GM23338 (cell line): ENCODE measurements at regions not wholly inside any gene's neighbourhood (a gene's known extent, or its start where the extent isn't known, plus 50 kb on each side); places are given as distances from the start of the nearest gene placed in this dataset.

Source experiments
- ATAC-seq: fragments of 200-7000 bp; cut with Tn5 transposase; 3 replicates; pipeline ENCODE4 v1.9.1; 2020
- DNase-seq: peaks from one replicate; pipeline ENCODE4 v3.0.0-alpha.2; 2015; ENCODE audit warnings: low spot score
- H2AFZ ChIP-seq: fragments of 200-600 bp; sonication (generic); 2 replicates; pipeline ENCODE4 v1.8.0; 2016; ENCODE audit warnings: antibody characterized with exemption, mild to moderate bottlenecking, moderate library complexity
- H3F3A ChIP-seq: fragments of 200-600 bp; sonication (generic); replicated peaks from 2 replicates; pipeline ENCODE4 v1.8.0; 2017; ENCODE audit warnings: antibody characterized with exemption, mixed run types, low read depth
- H3K27ac ChIP-seq: fragments of 200-600 bp; sonication (generic); 2 replicates; pipeline ENCODE4 v1.6.1; 2016; ENCODE audit warnings: low read depth
- H3K27me3 ChIP-seq: fragments of 200-600 bp; sonication (generic); 2 replicates; pipeline ENCODE4 v1.8.0; 2016; ENCODE audit warnings: mild to moderate bottlenecking, mixed run types, moderate library complexity; ENCODE audit not compliant: insufficient read depth
- H3K36me3 ChIP-seq: fragments of 200-600 bp; sonication (generic); 2 replicates; pipeline ENCODE4 v1.8.0; 2016; ENCODE audit warnings: mild to moderate bottlenecking; ENCODE audit not compliant: insufficient read depth
- H3K4me1 ChIP-seq: fragments of 200-600 bp; sonication (generic); 2 replicates; pipeline ENCODE4 v1.8.0; 2016; ENCODE audit warnings: mild to moderate bottlenecking, moderate library complexity; ENCODE audit not compliant: insufficient read depth
- H3K4me2 ChIP-seq: fragments of 200-600 bp; sonication (generic); 2 replicates; pipeline ENCODE4 v1.7.1; 2017; ENCODE audit warnings: mixed run types
- H3K4me3 ChIP-seq: fragments of 200-600 bp; sonication (generic); 2 replicates; pipeline ENCODE4 v1.6.1; 2016; ENCODE audit warnings: mixed run types
- H3K79me2 ChIP-seq: fragments of 200-600 bp; sonication (generic); replicated peaks from 2 replicates; pipeline ENCODE4 v1.8.0; 2017; ENCODE audit warnings: mild to moderate bottlenecking; ENCODE audit not compliant: insufficient read depth
- H3K9me2 ChIP-seq: fragments of 200-600 bp; sonication (generic); 2 replicates; pipeline ENCODE4 v1.8.0; 2017; ENCODE audit not compliant: insufficient read depth
- H4K20me1 ChIP-seq: fragments of 200-600 bp; sonication (generic); replicated peaks from 2 replicates; pipeline ENCODE4 v1.8.0; 2017; ENCODE audit warnings: mild to moderate bottlenecking; ENCODE audit not compliant: insufficient read depth
- H3K27ac Mint-ChIP-seq: 2 replicates; pipeline ENCODE4 v1.8.0; 2020; ENCODE audit warnings: inconsistent platforms, mild to moderate bottlenecking, moderate library complexity, mixed read lengths
- H3K27me3 Mint-ChIP-seq: 3 replicates; pipeline ENCODE4 v1.8.0; 2022; ENCODE audit warnings: low read depth, mild to moderate bottlenecking, moderate library complexity, mixed read lengths, inconsistent platforms; ENCODE audit not compliant: insufficient read depth, poor library complexity
- H3K36me3 Mint-ChIP-seq: 3 replicates; pipeline ENCODE4 v1.8.0; 2021; ENCODE audit warnings: low read depth, mild to moderate bottlenecking, inconsistent platforms, moderate library complexity, mixed read lengths
- H3K4me1 Mint-ChIP-seq: 3 replicates; pipeline ENCODE4 v1.8.0; 2020; ENCODE audit warnings: mild to moderate bottlenecking, inconsistent platforms, mixed read lengths
- H3K4me3 Mint-ChIP-seq: 3 replicates; pipeline ENCODE4 v1.8.0; 2021; ENCODE audit warnings: moderate library complexity, mild to moderate bottlenecking, inconsistent platforms, mixed read lengths
- H3K9me3 Mint-ChIP-seq: 3 replicates; pipeline ENCODE4 v1.8.0; 2020; ENCODE audit warnings: moderate library complexity, mild to moderate bottlenecking, inconsistent platforms, mixed read lengths
- CREB1 ChIP-seq: fragments of 250-450 bp; sonication (Bioruptor Pico); IDR thresholded peaks from 2 replicates; pipeline ENCODE4 v1.5.0; 2020; ENCODE audit warnings: low read depth, mild to moderate bottlenecking, moderate library complexity
- EZH2phosphoT487 ChIP-seq: fragments of 200-600 bp; sonication (generic); IDR thresholded peaks from one replicate; pipeline ENCODE4 v1.8.1; 2018; ENCODE audit warnings: antibody characterized with exemption; ENCODE audit not compliant: unreplicated experiment
- JUNB ChIP-seq: IDR thresholded peaks from one replicate; pipeline ENCODE4 v1.6.1; 2016; ENCODE audit warnings: antibody characterized with exemption; ENCODE audit not compliant: unreplicated experiment
- POLR2AphosphoS5 ChIP-seq: IDR thresholded peaks from 2 replicates; pipeline ENCODE4 v1.6.1; 2016; ENCODE audit warnings: antibody characterized with exemption, low read depth
- ZNF114 ChIP-seq: fragments of 250-450 bp; sonication (Bioruptor Pico); IDR thresholded peaks from 2 replicates; pipeline ENCODE4 v1.5.0; 2020; ENCODE audit warnings: mild to moderate bottlenecking, moderate library complexity
- ZNF331 ChIP-seq: fragments of 250-450 bp; sonication (Bioruptor Pico); IDR thresholded peaks from 2 replicates; pipeline ENCODE4 v1.5.0; 2020; ENCODE audit warnings: low read depth, mild to moderate bottlenecking, moderate library complexity
- TF ChIP-seq, protein P1 (sequence below), 2 experiments: fragments of 200-600 bp in 1 of 2; sonication (generic) in 1 of 2; conservative IDR thresholded peaks; 2 replicates each; pipeline versions ENCODE4 v1.5.1 to v1.6.1; 2016 to 2017; ENCODE audit warnings: antibody characterized with exemption in 2 of 2, low read depth in 2 of 2, mild to moderate bottlenecking in 2 of 2, moderate library complexity in 1 of 2
- TF ChIP-seq, protein P2 (sequence below): IDR thresholded peaks from 2 replicates; pipeline ENCODE4 v1.6.1; 2016; ENCODE audit warnings: antibody characterized with exemption
- TF ChIP-seq, protein P3 (sequence below): fragments of 250-450 bp; sonication (Bioruptor Pico); IDR thresholded peaks from 2 replicates; pipeline ENCODE4 v1.5.0; 2020; ENCODE audit warnings: mild to moderate bottlenecking, moderate library complexity

DNA sequence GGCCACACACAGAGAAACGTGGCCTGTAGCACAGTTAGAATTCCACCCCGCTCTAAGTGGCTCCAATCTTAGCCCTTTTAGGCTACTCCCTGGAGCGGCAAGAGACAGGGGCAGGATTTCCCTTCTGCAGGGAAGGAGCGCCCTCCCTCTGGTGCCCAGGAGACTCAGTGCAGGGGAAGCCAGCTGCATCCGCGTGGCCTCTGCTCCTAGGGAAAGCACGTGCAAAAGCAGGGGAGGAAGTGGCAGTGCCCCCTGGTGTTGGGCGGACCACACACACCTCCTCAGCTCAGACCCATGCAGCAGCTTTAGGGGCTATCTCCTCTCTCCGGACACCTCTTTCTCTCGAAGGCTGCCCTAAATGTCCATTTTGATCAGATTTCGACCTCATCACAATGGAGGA, 50.0 kb downstream of the SPRING1 start:
- ATAC-seq, result peak; percentile 98
- Mint-ChIP-seq H3K4me1 (peaks cover 3% of the 10 kb centered on the region), H3K27ac (no peak overlapping the region), H3K4me3 (no peak overlapping the region), H3K36me3 (no peaks in the 10 kb centered on the region; the same call in 2 of the 3 replicates), H3K9me3 (peaks cover 4% of the 10 kb centered on the region; the same call in 1 of the 3 replicates), H3K27me3 (peaks cover 9% of the 10 kb centered on the region)
- Histone ChIP-seq H3K79me2 (no peaks in the 10 kb centered on the region), H3K9me2 (no peaks in the 10 kb centered on the region), H3K36me3 (no peaks in the 10 kb centered on the region), H3K27me3 (peaks cover 2% of the 10 kb centered on the region; the same call in 1 of the 2 replicates), H4K20me1 (no peaks in the 10 kb centered on the region), H2AFZ (peak overlapping the region; percentile 89), H3K27ac (no peak overlapping the region), H3K4me1 (peaks cover 3% of the 10 kb centered on the region), H3K4me3 (no peak overlapping the region), H3F3A (no peaks in the 10 kb centered on the region), H3K4me2 (no peak overlapping the region)
- TF ChIP-seq, protein P1, sequence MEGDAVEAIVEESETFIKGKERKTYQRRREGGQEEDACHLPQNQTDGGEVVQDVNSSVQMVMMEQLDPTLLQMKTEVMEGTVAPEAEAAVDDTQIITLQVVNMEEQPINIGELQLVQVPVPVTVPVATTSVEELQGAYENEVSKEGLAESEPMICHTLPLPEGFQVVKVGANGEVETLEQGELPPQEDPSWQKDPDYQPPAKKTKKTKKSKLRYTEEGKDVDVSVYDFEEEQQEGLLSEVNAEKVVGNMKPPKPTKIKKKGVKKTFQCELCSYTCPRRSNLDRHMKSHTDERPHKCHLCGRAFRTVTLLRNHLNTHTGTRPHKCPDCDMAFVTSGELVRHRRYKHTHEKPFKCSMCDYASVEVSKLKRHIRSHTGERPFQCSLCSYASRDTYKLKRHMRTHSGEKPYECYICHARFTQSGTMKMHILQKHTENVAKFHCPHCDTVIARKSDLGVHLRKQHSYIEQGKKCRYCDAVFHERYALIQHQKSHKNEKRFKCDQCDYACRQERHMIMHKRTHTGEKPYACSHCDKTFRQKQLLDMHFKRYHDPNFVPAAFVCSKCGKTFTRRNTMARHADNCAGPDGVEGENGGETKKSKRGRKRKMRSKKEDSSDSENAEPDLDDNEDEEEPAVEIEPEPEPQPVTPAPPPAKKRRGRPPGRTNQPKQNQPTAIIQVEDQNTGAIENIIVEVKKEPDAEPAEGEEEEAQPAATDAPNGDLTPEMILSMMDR (conservative IDR thresholded peaks at IDR 0.05; ENCODE audit: low read depth in 2 of 2), result peak; percentile 75 to 96
- peak; percentile 59; the same call in 1 of the 2 replicates for TF ChIP-seq CREB1
- no peak for TF ChIP-seq ZNF114
- TF ChIP-seq, protein P2, sequence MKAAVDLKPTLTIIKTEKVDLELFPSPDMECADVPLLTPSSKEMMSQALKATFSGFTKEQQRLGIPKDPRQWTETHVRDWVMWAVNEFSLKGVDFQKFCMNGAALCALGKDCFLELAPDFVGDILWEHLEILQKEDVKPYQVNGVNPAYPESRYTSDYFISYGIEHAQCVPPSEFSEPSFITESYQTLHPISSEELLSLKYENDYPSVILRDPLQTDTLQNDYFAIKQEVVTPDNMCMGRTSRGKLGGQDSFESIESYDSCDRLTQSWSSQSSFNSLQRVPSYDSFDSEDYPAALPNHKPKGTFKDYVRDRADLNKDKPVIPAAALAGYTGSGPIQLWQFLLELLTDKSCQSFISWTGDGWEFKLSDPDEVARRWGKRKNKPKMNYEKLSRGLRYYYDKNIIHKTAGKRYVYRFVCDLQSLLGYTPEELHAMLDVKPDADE, result peak; percentile 70; the same call in 1 of the 2 replicates
- DNase-seq, result peak; percentile 94

DNA sequence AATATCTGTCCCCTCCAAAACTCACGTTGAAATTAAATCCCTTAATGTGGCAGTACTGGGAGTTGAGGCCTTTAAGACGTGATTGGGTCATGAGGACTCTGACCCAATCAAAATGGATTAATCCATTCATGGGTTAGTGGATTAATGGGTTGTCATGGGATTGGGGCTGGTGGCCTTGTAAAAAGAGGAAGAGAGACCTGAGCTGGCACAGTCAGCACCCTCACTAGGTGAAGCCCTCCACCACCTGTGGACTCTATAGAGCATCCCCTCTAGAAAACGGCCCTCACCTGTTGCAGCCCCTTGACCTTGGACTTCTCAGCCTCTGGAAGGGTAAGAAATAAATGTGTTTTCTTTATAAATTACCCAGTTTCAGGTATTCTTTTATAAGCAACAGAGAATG, 53.0 kb downstream of the SPRING1 start:
- no peaks in the 10 kb centered on the region; the same call in 2 of the 3 replicates for H3K36me3 Mint-ChIP-seq
- Histone ChIP-seq H3K27ac (no peak overlapping the region), H3K79me2 (no peaks in the 10 kb centered on the region), H3K9me2 (no peaks in the 10 kb centered on the region), H3F3A (no peaks in the 10 kb centered on the region), H3K4me1 (no peaks in the 10 kb centered on the region), H3K27me3 (no peaks in the 10 kb centered on the region), H3K36me3 (no peaks in the 10 kb centered on the region), H3K4me2 (0 out of 2 replicates have a peak overlapping the region, but pooled peaks have one; percentile 38), H4K20me1 (no peaks in the 10 kb centered on the region), H3K4me3 (no peak overlapping the region), H2AFZ (no peak overlapping the region)
- peaks cover 4% of the 10 kb centered on the region; the same call in 1 of the 3 replicates for H3K9me3 Mint-ChIP-seq
- H3K27ac Mint-ChIP-seq, result no peak overlapping the region
- H3K27me3 Mint-ChIP-seq, result peaks cover 7% of the 10 kb centered on the region
- ATAC-seq (no peak), DNase-seq (no peak)
- H3K4me1 Mint-ChIP-seq, result no peaks in the 10 kb centered on the region
- H3K4me3 Mint-ChIP-seq, result no peak overlapping the region
- TF ChIP-seq EZH2phosphoT487 (no peak), ZNF331 (CRISPR knock-in tag) (no peak), POLR2AphosphoS5 (no peak), CREB1 (no peak), ZNF114 (no peak), JUNB (no peak)
- TF ChIP-seq, protein P3, sequence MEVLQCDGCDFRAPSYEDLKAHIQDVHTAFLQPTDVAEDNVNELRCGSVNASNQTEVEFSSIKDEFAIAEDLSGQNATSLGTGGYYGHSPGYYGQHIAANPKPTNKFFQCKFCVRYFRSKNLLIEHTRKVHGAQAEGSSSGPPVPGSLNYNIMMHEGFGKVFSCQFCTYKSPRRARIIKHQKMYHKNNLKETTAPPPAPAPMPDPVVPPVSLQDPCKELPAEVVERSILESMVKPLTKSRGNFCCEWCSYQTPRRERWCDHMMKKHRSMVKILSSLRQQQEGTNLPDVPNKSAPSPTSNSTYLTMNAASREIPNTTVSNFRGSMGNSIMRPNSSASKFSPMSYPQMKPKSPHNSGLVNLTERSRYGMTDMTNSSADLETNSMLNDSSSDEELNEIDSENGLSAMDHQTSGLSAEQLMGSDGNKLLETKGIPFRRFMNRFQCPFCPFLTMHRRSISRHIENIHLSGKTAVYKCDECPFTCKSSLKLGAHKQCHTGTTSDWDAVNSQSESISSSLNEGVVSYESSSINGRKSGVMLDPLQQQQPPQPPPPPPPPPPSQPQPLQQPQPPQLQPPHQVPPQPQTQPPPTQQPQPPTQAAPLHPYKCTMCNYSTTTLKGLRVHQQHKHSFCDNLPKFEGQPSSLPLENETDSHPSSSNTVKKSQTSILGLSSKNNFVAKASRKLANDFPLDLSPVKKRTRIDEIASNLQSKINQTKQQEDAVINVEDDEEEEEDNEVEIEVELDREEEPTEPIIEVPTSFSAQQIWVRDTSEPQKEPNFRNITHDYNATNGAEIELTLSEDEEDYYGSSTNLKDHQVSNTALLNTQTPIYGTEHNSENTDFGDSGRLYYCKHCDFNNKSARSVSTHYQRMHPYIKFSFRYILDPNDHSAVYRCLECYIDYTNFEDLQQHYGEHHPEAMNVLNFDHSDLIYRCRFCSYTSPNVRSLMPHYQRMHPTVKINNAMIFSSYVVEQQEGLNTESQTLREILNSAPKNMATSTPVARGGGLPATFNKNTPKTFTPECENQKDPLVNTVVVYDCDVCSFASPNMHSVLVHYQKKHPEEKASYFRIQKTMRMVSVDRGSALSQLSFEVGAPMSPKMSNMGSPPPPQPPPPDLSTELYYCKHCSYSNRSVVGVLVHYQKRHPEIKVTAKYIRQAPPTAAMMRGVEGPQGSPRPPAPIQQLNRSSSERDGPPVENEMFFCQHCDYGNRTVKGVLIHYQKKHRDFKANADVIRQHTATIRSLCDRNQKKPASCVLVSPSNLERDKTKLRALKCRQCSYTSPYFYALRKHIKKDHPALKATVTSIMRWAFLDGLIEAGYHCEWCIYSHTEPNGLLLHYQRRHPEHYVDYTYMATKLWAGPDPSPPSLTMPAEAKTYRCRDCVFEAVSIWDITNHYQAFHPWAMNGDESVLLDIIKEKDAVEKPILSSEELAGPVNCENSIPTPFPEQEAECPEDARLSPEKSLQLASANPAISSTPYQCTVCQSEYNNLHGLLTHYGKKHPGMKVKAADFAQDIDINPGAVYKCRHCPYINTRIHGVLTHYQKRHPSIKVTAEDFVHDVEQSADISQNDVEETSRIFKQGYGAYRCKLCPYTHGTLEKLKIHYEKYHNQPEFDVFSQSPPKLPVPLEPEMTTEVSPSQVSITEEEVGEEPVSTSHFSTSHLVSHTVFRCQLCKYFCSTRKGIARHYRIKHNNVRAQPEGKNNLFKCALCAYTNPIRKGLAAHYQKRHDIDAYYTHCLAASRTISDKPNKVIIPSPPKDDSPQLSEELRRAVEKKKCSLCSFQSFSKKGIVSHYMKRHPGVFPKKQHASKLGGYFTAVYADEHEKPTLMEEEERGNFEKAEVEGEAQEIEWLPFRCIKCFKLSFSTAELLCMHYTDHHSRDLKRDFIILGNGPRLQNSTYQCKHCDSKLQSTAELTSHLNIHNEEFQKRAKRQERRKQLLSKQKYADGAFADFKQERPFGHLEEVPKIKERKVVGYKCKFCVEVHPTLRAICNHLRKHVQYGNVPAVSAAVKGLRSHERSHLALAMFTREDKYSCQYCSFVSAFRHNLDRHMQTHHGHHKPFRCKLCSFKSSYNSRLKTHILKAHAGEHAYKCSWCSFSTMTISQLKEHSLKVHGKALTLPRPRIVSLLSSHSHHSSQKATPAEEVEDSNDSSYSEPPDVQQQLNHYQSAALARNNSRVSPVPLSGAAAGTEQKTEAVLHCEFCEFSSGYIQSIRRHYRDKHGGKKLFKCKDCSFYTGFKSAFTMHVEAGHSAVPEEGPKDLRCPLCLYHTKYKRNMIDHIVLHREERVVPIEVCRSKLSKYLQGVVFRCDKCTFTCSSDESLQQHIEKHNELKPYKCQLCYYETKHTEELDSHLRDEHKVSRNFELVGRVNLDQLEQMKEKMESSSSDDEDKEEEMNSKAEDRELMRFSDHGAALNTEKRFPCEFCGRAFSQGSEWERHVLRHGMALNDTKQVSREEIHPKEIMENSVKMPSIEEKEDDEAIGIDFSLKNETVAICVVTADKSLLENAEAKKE (CRISPR knock-in tag), result no peak
